ENCODE measurements at regions not wholly inside any gene's neighbourhood (a gene's known extent, or its start where the extent isn't known, plus 50 kb on each side); places are given as distances from the start of the nearest gene placed in this dataset.

DNA sequence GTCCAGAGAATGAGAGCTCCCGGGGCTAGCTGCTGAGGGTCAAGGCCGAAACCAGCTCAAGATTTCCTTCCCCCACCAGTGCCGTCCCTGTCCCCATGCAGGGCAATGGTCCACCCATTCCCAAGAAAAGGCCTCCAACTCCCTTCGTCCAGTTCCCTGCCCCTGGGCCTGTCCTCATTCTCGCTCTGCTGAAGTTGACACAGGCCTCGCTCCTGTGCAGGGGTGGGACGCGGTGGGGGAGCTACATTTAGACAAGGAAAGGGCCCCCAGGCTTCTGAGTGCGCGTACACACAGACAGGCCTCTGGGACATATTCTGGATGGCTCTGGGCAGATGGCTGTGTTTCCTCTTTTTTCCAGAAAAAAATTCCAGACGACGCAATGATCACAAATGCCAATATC, 188.3 kb downstream of the ETS2 start:
- no peak for TF ChIP-seq GATA2 (IDR thresholded peaks at IDR 0.05; ENCODE audit: low read depth, low read length)
- no peak for TF ChIP-seq GATA3 (IDR thresholded peaks at IDR 0.05; ENCODE audit: low read depth, low read length)

Data from SH-SY5Y (cell line).